ENCODE measurements at regions not wholly inside any gene's neighbourhood (a gene's known extent, or its start where the extent isn't known, plus 50 kb on each side); places are given as distances from the start of the nearest gene placed in this dataset.
A peak's percentile ranks its signal among the peaks of the same experiment; 100 is the strongest.

GRCh38 chr1:213719462-213719861, 268.3 kb upstream of the PROX1 start:
- intact Hi-C loops (cut with DNase I) = no loop called here
- ATAC-seq (ENCODE audit: poor library complexity) (no peak), DNase-seq (no peak)

DNA sequence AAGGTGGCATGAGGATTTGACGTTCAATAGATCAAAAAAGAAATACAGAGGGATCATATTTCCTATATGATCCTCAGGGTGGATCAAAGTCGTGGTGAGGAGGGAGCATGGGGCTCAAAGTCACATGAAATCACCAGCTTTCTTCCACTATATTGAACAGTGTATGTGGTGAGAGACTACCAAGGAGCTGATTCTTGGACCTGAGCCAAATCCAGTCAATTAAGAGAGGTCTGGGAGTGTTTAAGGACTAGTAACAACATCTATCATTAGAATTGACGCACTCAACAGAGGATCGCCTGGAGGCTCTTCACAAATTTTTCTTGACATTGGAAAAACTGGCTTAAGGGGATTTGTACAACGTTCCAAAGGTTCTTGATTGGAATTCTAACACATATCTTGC, 267.7 kb upstream of the PROX1 start:
- intact Hi-C loops (cut with DNase I) = no loop called here
- DNase-seq (no peak), ATAC-seq (ENCODE audit: poor library complexity) (no peak)

DNA sequence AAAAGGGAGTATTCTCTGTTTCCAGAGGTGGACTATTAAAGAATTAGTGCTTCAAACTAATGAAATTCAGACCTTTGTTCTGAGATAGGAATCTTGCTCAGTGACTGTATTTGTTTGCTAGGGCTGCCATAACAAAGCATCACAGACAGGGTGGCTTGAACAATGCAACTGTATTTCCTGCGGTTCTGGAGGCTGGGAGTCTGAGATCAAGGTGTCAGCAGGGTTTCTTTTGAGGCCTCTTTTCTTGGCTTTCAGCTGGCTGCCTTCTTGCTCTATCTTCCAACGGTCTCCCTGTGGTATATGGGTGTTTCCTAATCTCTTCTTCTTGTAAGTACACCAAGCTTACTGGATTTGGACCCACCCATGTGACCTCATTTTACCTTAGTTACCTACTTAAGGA, 264.6 kb upstream of the PROX1 start:
- DNase-seq (no peak), ATAC-seq (ENCODE audit: poor library complexity) (no peak)
- intact Hi-C loops (cut with DNase I) = no loop called here

- DNase-seq = peak; percentile 61
- peak; percentile 75 for ATAC-seq (ENCODE audit: poor library complexity)
- intact Hi-C loops (cut with DNase I) = no loop called here
These were observed 262.9 kb upstream of the PROX1 start for GRCh38 chr1:213724640-213725536.

DNA sequence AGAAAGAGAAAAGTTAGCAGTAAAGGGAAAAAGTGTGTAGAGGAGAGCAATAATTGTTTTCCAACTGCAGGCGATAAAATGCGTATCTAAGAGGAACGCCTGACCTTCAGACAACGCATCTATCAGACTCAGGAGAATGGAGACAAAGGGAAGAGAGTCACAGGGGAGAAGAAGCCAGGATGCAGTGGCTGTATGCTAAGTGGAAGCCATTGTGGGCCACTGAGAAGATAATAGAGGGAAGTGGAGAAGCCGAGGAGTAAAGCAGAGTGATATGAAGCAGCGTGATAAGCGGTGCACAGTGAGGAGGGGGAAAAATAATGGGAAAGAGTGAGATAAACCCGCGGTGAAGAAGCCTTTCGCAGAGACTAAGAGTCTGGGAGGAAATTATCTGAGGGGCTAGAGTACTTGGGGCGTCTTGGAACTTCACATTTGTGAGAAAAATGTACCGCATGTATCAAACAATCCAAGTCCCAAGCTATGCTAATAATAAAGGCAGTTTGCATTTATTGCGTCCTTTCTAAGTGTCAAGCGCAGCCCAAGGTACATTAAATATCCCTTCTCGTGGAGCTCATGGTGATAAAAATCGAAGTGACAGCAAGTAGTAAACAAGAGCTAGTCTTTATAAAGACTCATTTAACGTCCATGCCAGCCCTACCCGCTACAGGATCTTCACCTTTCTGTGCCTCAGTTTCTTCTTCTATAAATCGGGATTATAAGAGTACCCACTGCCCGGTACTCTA, 259.8 kb upstream of the PROX1 start:
- ATAC-seq (ENCODE audit: poor library complexity) (no peak), DNase-seq (no peak)
- intact Hi-C loops (cut with DNase I) = no loop called here

DNA sequence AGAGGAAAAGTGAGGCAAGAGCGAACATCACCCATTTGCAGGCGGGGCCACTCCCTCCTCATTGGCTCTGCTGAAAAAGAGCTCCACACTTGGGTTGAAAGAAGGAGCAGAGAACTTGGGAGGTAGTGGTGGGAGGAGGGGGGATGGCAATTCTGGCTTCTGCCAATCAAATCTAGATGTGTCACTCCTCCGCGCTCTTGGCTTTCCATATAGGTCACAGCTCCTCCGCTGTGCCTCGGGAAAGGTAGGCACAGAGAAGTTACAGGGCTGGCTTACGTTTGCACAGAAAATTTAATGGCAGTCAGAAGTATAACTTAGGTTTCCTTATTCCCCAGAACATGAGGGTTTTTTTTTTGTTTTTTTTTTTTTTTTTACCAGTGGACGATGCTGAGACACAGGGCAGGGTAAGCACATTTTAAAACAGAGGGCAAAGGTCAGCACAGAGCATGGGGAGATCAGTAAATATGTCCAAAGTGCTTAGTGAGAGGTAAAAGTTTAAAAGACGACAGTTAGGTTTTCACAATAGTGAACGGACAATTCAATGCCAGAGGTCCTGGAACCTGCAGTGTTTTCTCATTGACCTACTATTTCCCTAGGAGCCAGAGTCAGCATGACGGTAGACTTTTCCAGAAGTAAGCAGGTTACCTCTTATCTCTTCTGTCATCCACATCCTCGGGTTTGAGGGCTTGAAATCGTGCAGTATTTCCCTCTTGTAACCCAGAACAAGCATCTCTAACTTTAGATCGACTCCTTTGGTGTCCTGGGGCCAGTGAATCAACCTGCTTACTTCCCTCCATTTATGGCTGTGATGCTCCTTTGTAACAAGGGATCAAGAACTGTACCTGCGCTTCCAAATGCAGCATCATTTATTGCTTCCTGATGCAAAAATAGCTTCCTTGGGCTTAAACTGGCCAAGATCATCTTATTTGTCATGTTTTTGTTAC, 258.9 kb upstream of the PROX1 start:
- intact Hi-C loops (cut with DNase I) = no loop called here
- ATAC-seq (ENCODE audit: poor library complexity) (no peak), DNase-seq (no peak)

GRCh38 chr1:213733705-213734104, 254.1 kb upstream of the PROX1 start:
- intact Hi-C loops (cut with DNase I) = no loop called here
- ATAC-seq (ENCODE audit: poor library complexity) (no peak), DNase-seq (no peak)

GRCh38 chr1:213737398-213738035, 250.3 kb upstream of the PROX1 start:
- DNase-seq = no peak
- intact Hi-C loops (cut with DNase I) = no loop called here
- no peak for ATAC-seq (ENCODE audit: poor library complexity)

GRCh38 chr1:213738658-213739057, 249.1 kb upstream of the PROX1 start:
- intact Hi-C loops (cut with DNase I) = no loop called here
- ATAC-seq (ENCODE audit: poor library complexity) (no peak), DNase-seq (no peak)

- ATAC-seq (ENCODE audit: poor library complexity) (no peak), DNase-seq (no peak)
- intact Hi-C loops (cut with DNase I) = no loop called here
These were observed 244.8 kb upstream of the PROX1 start for GRCh38 chr1:213742992-213743391.

DNA sequence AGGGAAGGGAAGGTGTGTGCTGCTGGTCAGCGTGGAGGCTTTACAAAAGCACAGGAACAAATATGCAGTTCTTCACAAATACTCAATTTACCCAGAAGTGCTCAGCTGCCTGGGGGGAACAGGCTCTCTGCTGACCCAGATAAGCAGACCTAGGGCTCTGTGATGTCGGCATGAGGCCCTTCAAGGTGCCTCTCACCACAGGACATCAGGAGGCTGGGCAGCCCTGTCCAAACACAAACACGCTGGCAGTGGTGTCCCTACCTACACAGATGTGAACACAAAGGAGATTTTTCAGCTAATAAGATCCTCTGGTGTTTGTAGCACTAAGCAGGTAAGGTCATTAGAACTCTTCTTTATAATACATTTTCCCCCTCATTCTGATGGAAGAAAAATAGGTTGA, 243.0 kb upstream of the PROX1 start:
- intact Hi-C loops (cut with DNase I) = no loop called here
- DNase-seq = no peak
- no peak for ATAC-seq (ENCODE audit: poor library complexity)

DNA sequence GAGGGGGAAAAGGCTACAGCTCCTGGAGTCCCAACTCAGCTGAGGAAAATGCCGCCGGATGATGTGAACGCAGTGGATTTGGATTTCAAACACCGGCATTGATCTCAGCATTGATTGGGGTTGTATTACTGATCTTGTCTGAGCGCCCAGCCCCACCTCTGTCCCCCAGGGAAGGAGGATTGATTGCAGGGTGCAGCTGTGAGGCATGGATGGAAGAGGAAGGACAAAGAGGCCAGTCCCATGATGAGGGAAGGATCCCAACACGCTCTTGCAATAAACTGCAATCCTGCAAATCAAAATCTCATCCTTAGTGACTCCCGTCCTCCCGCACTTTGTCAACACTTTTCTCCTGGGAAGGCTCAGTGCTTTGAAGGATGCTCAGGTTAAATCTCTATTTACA, 242.3 kb upstream of the PROX1 start:
- DNase-seq (no peak), ATAC-seq (ENCODE audit: poor library complexity) (no peak)
- intact Hi-C loops (cut with DNase I) = no loop called here

DNA sequence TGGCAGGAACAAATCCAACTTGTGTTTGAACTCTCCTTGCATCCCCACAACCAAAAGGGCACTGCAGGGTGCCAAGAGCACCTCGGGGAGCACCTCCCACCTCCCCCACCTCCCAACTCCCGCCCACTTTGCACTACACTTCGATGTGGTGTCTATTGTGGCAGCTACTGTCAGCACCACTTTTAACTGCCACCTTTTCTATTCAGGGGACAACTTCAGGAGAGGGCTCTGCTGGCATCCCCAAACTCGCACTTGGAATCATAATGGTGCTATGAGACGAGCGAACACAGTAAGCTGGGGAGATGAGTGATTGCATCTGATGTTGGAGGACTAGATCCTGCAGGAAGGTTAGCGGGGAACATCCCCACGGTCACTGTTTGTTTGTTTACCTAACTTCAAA, 238.2 kb upstream of the PROX1 start:
- intact Hi-C loops (cut with DNase I) = no loop called here
- no peak for ATAC-seq (ENCODE audit: poor library complexity)
- no peak for DNase-seq

GRCh38 chr1:213750231-213751063, 237.3 kb upstream of the PROX1 start:
- intact Hi-C loops (cut with DNase I) = no loop called here
- ATAC-seq (ENCODE audit: poor library complexity) = no peak
- no peak for DNase-seq

DNA sequence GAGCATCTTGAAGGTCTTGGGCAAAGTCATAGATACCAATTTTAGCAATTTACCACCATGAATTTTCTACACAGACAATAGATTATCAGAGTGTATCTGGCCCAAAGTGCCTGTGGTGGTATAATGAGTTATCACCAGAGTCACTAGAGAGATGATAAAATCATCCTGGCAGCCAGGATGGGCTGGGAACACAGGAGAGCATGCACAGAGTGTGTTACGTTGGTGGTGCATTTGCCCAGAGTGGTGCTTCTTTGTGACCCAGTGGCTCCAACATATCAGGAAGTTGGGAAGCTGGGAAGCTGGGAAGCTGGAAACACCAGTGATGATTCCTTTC, 236.7 kb upstream of the PROX1 start:
- DNase-seq (no peak), ATAC-seq (ENCODE audit: poor library complexity) (no peak)
- intact Hi-C loops (cut with DNase I) = no loop called here

GRCh38 chr1:213759359-213760181, 228.2 kb upstream of the PROX1 start:
- intact Hi-C loops (cut with DNase I) = no loop called here
- ATAC-seq (ENCODE audit: poor library complexity) = no peak
- no peak for DNase-seq

GRCh38 chr1:213761845-213762407, 225.8 kb upstream of the PROX1 start:
- no peak for DNase-seq
- intact Hi-C loops (cut with DNase I) = no loop called here
- no peak for ATAC-seq (ENCODE audit: poor library complexity)
